ENCODE measurements at regions not wholly inside any gene's neighbourhood (a gene's known extent, or its start where the extent isn't known, plus 50 kb on each side); places are given as distances from the start of the nearest gene placed in this dataset.
"Not testable (repeated sequence)": the region's sequence is repeated elsewhere in the genome, so short reads cannot be mapped to it uniquely, and the experiment has no call there.

DNA sequence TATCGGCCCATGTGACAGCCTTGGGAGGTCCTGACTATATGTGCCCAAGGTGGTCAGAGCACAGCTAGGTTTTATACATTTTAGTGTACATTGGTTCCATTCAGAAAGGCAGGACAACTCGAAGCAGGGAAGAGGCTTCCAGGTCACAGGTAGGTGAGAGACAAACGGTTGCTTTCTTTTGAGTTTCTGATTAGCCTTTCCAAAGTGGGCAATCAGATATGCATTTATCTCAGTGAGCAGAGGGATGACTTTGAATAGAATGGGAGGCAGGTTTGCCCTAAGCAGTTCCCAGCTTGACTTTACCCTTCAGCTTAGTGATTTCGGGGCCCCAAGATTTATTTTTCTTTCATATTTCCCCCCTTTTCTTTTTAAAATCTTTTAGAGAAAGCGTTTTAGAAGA, 87.6 kb upstream of the PPP2R5C start:
- Histone ChIP-seq H3K27ac (ENCODE audit: low read depth, low read length) (no peak overlapping the region), H3K27me3 (ENCODE audit: control insufficient read depth in 1 of 2, insufficient read depth in 2 of 2, low read length in 2 of 2) (no peaks in the 10 kb centered on the region), H3K4me1 (ENCODE audit: control insufficient read depth in 1 of 2, insufficient read depth in 2 of 2, low read length in 2 of 2) (no peaks in the 10 kb centered on the region), H3K36me3 (ENCODE audit: control insufficient read depth in 1 of 2, insufficient read depth in 2 of 2, low read length in 2 of 2) (no peaks in the 10 kb centered on the region), H3K9me3 (ENCODE audit: control insufficient read depth in 1 of 2, low read length in 2 of 2) (peaks cover 3 to 9% of the 10 kb centered on the region in 2 donors), H3K4me3 (ENCODE audit: low read depth in 1 of 2, low read length in 2 of 2) (no peak overlapping the region), H3K9ac (ENCODE audit: low read depth in 1 of 2, low read length in 2 of 2) (no peak overlapping the region)

DNA sequence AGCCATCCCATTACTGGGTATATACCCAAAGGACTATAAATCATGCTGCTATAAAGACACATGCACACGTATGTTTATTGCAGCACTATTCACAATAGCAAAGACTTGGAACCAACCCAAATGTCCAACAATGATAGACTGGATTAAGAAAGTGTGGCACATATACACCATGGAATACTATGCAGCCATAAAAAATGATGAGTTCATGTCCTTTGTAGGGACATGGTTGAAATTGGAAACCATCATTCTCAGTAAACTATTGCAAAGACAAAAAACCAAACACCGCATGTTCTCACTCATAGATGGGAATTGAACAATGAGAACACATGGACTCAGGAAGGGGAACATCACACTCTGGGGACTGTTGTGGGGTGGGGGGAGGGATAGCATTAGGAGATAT, 85.7 kb upstream of the PPP2R5C start:
- not testable (repeated sequence) for H3K9me3 ChIP-seq (ENCODE audit: control insufficient read depth in 1 of 2, low read length in 2 of 2); H3K36me3 ChIP-seq (ENCODE audit: control insufficient read depth in 1 of 2, insufficient read depth in 2 of 2, low read length in 2 of 2); H3K4me1 ChIP-seq (ENCODE audit: control insufficient read depth in 1 of 2, insufficient read depth in 2 of 2, low read length in 2 of 2); H3K9ac ChIP-seq (ENCODE audit: low read depth in 1 of 2, low read length in 2 of 2); H3K27me3 ChIP-seq (ENCODE audit: control insufficient read depth in 1 of 2, insufficient read depth in 2 of 2, low read length in 2 of 2); H3K27ac ChIP-seq (ENCODE audit: low read depth, low read length); H3K4me3 ChIP-seq (ENCODE audit: low read depth in 1 of 2, low read length in 2 of 2)

DNA sequence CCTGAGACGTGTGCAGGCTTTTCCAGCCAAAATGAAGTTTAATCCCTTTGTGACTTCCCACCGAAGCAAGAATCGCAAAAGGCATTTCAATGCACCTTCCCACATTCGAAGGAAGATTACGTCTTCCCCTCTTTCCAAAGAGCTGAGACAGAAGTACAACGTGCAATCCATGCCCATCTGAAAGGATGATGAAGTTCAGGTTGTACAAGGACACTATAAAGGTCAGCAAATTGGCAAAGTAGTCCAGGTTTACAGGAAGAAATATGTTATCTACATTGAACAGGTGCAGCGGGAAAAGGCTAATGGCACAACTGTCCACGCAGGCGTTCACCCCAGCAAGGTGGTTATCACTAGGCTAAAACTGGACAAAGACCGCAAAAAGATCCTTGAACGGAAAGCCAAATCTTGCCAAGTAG, 83.6 kb upstream of the PPP2R5C start:
- H3K4me1 ChIP-seq (ENCODE audit: control insufficient read depth in 1 of 2, insufficient read depth in 2 of 2, low read length in 2 of 2); H3K27me3 ChIP-seq (ENCODE audit: control insufficient read depth in 1 of 2, insufficient read depth in 2 of 2, low read length in 2 of 2); H3K9ac ChIP-seq (ENCODE audit: low read depth in 1 of 2, low read length in 2 of 2); H3K27ac ChIP-seq (ENCODE audit: low read depth, low read length); H3K9me3 ChIP-seq (ENCODE audit: control insufficient read depth in 1 of 2, low read length in 2 of 2); H3K4me3 ChIP-seq (ENCODE audit: low read depth in 1 of 2, low read length in 2 of 2); H3K36me3 ChIP-seq (ENCODE audit: control insufficient read depth in 1 of 2, insufficient read depth in 2 of 2, low read length in 2 of 2): not testable (repeated sequence)

DNA sequence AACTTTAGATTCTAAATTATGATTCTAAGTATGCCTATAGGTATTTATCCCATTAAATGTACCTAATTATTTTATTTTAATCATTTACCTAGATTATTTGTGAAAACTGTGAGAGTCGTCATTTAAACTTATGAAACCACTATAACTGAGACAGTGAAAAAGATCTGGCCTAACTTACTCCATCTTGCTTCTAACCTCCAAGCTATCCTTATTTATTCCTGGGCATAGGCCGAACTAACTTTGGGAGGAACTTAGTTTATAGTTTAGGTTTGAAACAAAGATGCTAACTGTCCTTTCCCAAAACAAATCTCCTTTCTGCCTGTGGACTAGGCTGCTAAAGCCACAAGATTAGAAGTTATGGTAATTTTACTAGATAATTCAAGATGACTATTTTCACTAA, 79.7 kb upstream of the PPP2R5C start:
- no peak overlapping the region for H3K4me3 ChIP-seq (ENCODE audit: low read depth in 1 of 2, low read length in 2 of 2)
- no peaks in the 10 kb centered on the region for H3K4me1 ChIP-seq (ENCODE audit: control insufficient read depth in 1 of 2, insufficient read depth in 2 of 2, low read length in 2 of 2)
- no peaks in the 10 kb centered on the region for H3K9me3 ChIP-seq (ENCODE audit: control insufficient read depth in 1 of 2, low read length in 2 of 2)
- no peak overlapping the region for H3K9ac ChIP-seq (ENCODE audit: low read depth in 1 of 2, low read length in 2 of 2)
- H3K27ac ChIP-seq (ENCODE audit: low read depth, low read length) = no peak overlapping the region
- H3K36me3 ChIP-seq (ENCODE audit: control insufficient read depth in 1 of 2, insufficient read depth in 2 of 2, low read length in 2 of 2) = no peaks in the 10 kb centered on the region
- no peaks in the 10 kb centered on the region for H3K27me3 ChIP-seq (ENCODE audit: control insufficient read depth in 1 of 2, insufficient read depth in 2 of 2, low read length in 2 of 2)

DNA sequence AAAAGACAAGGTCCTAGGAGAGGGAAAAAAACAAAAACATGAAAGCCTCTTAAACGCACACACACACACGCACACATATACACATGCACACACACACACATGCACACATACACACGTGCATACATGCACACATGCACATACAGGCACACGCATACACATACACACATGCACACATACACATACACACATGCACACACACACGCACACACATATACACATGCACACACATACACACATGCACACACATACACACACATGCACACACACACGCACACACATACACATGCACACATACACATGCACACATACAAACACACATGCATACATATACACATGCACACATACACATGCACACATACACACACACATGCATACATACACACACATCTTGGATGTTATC, 78.1 kb upstream of the PPP2R5C start:
- Histone ChIP-seq H3K4me1 (ENCODE audit: control insufficient read depth in 1 of 2, insufficient read depth in 2 of 2, low read length in 2 of 2) (no peaks in the 10 kb centered on the region), H3K27ac (ENCODE audit: low read depth, low read length) (no peak overlapping the region), H3K4me3 (ENCODE audit: low read depth in 1 of 2, low read length in 2 of 2) (no peak overlapping the region), H3K36me3 (ENCODE audit: control insufficient read depth in 1 of 2, insufficient read depth in 2 of 2, low read length in 2 of 2) (no peaks in the 10 kb centered on the region), H3K9me3 (ENCODE audit: control insufficient read depth in 1 of 2, low read length in 2 of 2) (no peaks in the 10 kb centered on the region), H3K9ac (ENCODE audit: low read depth in 1 of 2, low read length in 2 of 2) (no peak overlapping the region), H3K27me3 (ENCODE audit: control insufficient read depth in 1 of 2, insufficient read depth in 2 of 2, low read length in 2 of 2) (no peaks in the 10 kb centered on the region)

DNA sequence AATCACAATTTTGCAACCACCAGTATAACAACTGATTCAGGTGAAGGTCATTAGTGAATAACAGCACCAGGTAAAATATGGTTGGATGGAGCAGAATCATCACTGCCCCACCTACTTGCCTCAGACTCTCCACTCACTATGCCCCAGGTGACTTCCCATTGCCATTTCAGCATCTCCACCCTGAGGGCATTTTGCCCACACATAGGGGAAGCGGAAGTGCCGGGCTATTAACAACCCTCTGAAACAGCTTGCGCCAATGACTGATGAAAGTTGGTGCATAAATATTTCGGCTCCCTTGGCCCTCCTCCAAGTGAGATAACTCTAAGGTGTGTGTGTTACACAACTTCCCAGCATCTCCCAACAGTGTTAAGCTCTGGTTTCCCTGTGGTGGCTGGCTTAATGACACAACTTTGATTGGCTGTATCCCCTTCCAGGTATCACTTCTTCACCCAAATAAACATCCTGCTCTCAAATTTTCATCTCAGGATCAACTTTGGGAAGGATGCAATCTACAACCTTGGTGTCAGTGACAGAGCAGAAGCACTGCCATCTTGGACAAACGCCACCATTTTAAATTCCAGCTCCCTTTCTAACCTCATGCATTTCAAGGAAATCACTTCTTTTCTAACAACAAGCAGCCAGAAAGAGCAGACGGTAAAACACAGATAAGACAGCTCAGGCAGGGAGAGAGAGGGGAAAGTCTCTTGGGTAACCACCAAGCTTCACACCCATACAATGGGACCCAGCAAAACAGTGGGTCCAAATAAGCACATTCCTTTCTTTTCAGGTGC, 73.6 kb upstream of the PPP2R5C start:
- no peak overlapping the region for H3K4me3 ChIP-seq (ENCODE audit: low read depth in 1 of 2, low read length in 2 of 2)
- no peak overlapping the region for H3K27ac ChIP-seq (ENCODE audit: low read depth, low read length)
- H3K36me3 ChIP-seq (ENCODE audit: control insufficient read depth in 1 of 2, insufficient read depth in 2 of 2, low read length in 2 of 2) = no peaks in the 10 kb centered on the region
- no peaks in the 10 kb centered on the region for H3K4me1 ChIP-seq (ENCODE audit: control insufficient read depth in 1 of 2, insufficient read depth in 2 of 2, low read length in 2 of 2)
- H3K27me3 ChIP-seq (ENCODE audit: control insufficient read depth in 1 of 2, insufficient read depth in 2 of 2, low read length in 2 of 2) = no peaks in the 10 kb centered on the region
- H3K9me3 ChIP-seq (ENCODE audit: control insufficient read depth in 1 of 2, low read length in 2 of 2) = no peaks in the 10 kb centered on the region
- H3K9ac ChIP-seq (ENCODE audit: low read depth in 1 of 2, low read length in 2 of 2) = no peak overlapping the region

DNA sequence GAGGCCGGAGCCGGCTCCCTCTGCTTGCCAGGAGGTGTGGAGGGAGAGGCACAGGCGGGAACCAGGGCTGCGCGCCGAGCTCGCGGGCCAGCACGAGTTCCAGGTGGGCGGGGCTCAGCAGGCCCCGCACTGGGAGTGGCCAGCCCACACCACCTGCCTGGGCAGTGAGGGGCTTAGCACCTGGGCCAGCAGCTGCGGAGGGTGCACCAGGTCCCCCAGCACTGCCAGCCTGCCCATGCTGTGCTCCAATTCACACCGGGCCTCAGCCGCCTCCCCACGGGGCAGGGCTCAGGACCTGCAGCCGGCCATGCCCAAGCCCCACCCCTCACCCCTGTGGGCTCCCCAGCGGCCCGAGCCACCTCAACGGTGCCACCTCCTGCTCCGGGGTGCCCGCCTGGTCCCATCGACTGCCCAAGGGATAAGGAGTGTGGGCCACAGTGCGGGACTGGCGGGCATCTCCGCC, 72.4 kb upstream of the PPP2R5C start:
- no peak overlapping the region for H3K4me3 ChIP-seq (ENCODE audit: low read depth in 1 of 2, low read length in 2 of 2)
- H3K27me3 ChIP-seq (ENCODE audit: control insufficient read depth in 1 of 2, insufficient read depth in 2 of 2, low read length in 2 of 2) = no peaks in the 10 kb centered on the region
- no peaks in the 10 kb centered on the region for H3K4me1 ChIP-seq (ENCODE audit: control insufficient read depth in 1 of 2, insufficient read depth in 2 of 2, low read length in 2 of 2)
- no peak overlapping the region for H3K9ac ChIP-seq (ENCODE audit: low read depth in 1 of 2, low read length in 2 of 2)
- H3K9me3 ChIP-seq (ENCODE audit: control insufficient read depth in 1 of 2, low read length in 2 of 2) = no peaks in the 10 kb centered on the region
- no peaks in the 10 kb centered on the region for H3K36me3 ChIP-seq (ENCODE audit: control insufficient read depth in 1 of 2, insufficient read depth in 2 of 2, low read length in 2 of 2)
- H3K27ac ChIP-seq (ENCODE audit: low read depth, low read length) = no peak overlapping the region

DNA sequence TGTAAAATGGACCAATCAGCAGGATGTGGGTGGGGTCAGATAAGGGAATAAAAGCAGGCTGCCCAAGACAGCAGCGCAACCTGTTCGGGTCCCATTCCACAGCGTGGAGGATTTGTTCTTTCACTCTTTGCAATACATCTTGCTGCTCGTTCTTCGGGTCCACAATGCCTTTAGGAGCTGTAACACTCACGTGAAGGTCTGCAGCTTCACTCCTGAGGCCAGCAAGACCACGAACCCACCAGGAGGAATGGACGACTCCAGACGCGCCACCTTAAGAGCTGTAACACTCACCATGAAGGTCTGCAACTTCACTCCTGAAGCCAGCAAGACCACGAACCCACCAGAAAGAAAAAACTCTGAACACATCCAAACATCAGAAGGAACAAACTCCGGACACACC, 71.5 kb upstream of the PPP2R5C start:
- not testable (repeated sequence) for H3K9ac ChIP-seq (ENCODE audit: low read depth in 1 of 2, low read length in 2 of 2); H3K4me3 ChIP-seq (ENCODE audit: low read depth in 1 of 2, low read length in 2 of 2); H3K27ac ChIP-seq (ENCODE audit: low read depth, low read length); H3K27me3 ChIP-seq (ENCODE audit: control insufficient read depth in 1 of 2, insufficient read depth in 2 of 2, low read length in 2 of 2); H3K9me3 ChIP-seq (ENCODE audit: control insufficient read depth in 1 of 2, low read length in 2 of 2); H3K4me1 ChIP-seq (ENCODE audit: control insufficient read depth in 1 of 2, insufficient read depth in 2 of 2, low read length in 2 of 2); H3K36me3 ChIP-seq (ENCODE audit: control insufficient read depth in 1 of 2, insufficient read depth in 2 of 2, low read length in 2 of 2)

DNA sequence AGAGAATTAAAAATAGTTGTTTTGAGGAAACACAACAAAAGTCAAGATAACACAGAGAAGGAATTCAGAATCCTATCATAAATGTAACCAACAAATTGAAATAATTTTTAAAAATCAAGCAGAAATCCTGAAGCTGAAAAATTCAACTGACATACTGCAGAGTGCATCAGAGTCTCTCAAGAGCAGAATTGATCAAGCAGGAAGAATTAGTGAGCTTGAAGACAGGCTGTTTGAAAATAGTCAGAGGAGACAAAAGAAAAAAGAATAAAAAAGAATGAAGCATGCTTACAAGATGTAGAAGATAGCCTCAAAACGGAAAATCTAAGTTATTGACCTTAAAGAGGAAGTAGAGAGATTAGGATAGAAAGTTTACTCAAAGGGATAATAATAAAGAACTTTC, 65.8 kb upstream of the PPP2R5C start:
- H3K9ac ChIP-seq (ENCODE audit: low read depth in 1 of 2, low read length in 2 of 2) = no peak overlapping the region

DNA sequence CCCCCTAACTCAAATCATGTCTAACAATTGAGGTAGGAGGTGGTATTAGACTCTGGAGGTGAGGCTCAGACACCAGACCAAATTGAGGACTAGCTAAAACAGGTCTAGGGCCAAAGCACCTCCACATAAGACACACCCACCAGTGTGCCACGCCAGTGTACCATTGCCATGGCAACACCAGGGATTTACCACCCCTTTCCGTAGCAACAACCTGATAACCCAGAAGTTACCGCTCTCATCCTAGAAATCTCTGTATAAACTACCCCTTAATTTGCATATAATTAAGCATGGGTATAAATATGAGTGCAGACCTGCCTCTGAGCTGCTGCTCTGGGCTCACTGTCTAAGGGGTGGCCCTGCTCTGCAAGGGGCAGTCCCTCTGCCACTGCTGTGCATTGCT, 57.4 kb upstream of the PPP2R5C start:
- H3K36me3 ChIP-seq (ENCODE audit: control insufficient read depth in 1 of 2, insufficient read depth in 2 of 2, low read length in 2 of 2) = no peaks in the 10 kb centered on the region
- H3K4me1 ChIP-seq (ENCODE audit: control insufficient read depth in 1 of 2, insufficient read depth in 2 of 2, low read length in 2 of 2) = peaks cover 17 to 19% of the 10 kb centered on the region in 2 donors
- H3K9me3 ChIP-seq (ENCODE audit: control insufficient read depth in 1 of 2, low read length in 2 of 2) = no peaks in the 10 kb centered on the region
- no peak overlapping the region for H3K4me3 ChIP-seq (ENCODE audit: low read depth in 1 of 2, low read length in 2 of 2)
- no peaks in the 10 kb centered on the region for H3K27me3 ChIP-seq (ENCODE audit: control insufficient read depth in 1 of 2, insufficient read depth in 2 of 2, low read length in 2 of 2)
- H3K27ac ChIP-seq (ENCODE audit: low read depth, low read length) = no peak overlapping the region
- H3K9ac ChIP-seq (ENCODE audit: low read depth in 1 of 2, low read length in 2 of 2) = no peak overlapping the region

More for the DNA sequence above, 65.8 kb upstream of the PPP2R5C start:
- Histone ChIP-seq H3K9me3 (ENCODE audit: control insufficient read depth in 1 of 2, low read length in 2 of 2) (peaks cover 0 to 4% of the 10 kb centered on the region in 2 donors), H3K36me3 (ENCODE audit: control insufficient read depth in 1 of 2, insufficient read depth in 2 of 2, low read length in 2 of 2) (no peaks in the 10 kb centered on the region), H3K4me3 (ENCODE audit: low read depth in 1 of 2, low read length in 2 of 2) (no peak overlapping the region), H3K4me1 (ENCODE audit: control insufficient read depth in 1 of 2, insufficient read depth in 2 of 2, low read length in 2 of 2) (no peaks in the 10 kb centered on the region), H3K27ac (ENCODE audit: low read depth, low read length) (no peak overlapping the region), H3K27me3 (ENCODE audit: control insufficient read depth in 1 of 2, insufficient read depth in 2 of 2, low read length in 2 of 2) (no peaks in the 10 kb centered on the region)

Measured in duodenal mucosa (tissue), 2 donors.